CD8-positive, alpha-beta memory T cell (primary cell): ENCODE measurements at regions not wholly inside any gene's neighbourhood (a gene's known extent, or its start where the extent isn't known, plus 50 kb on each side); places are given as distances from the start of the nearest gene placed in this dataset.
"Not testable (repeated sequence)": the region's sequence is repeated elsewhere in the genome, so short reads cannot be mapped to it uniquely, and the experiment has no call there.

Experiments used
- CTCF ChIA-PET: fragments of 350-600 bp; sonication (Branson Sonifier 250); formaldehyde crosslinking; loops from one replicate; lab custom pipeline; 2021; ENCODE audit warnings: antibody characterized with exemption; lab: Charles Lee
- POLR2A ChIA-PET: fragments of 350-600 bp; sonication (Branson Sonifier 250); formaldehyde crosslinking; loops from one replicate; lab custom pipeline; 2021; ENCODE audit warnings: antibody characterized with exemption; lab: Charles Lee
- DNase-seq, 5 donors: peaks; one replicate each; pipeline versions ENCODE4 v3.0.0 to v3.0.0-alpha.2; 2020 to 2022; ENCODE audit warnings: mixed read lengths in 1 of 5
- H3K27ac ChIP-seq: one replicate; pipeline ENCODE4 v1.7.0; 2013; ENCODE audit warnings: low read depth, mild to moderate bottlenecking, low read length, moderate library complexity
- H3K27me3 ChIP-seq: 2 replicates; pipeline ENCODE4 v1.7.0; 2013; ENCODE audit warnings: low read length, mild to moderate bottlenecking; ENCODE audit not compliant: insufficient read depth, poor library complexity, severe bottlenecking
- H3K36me3 ChIP-seq: 2 replicates; pipeline ENCODE4 v1.7.0; 2013; ENCODE audit warnings: mild to moderate bottlenecking, low read length, moderate library complexity; ENCODE audit not compliant: insufficient read depth
- H3K4me1 ChIP-seq: 2 replicates; pipeline ENCODE4 v1.7.0; 2013; ENCODE audit warnings: mild to moderate bottlenecking, low read length, moderate library complexity; ENCODE audit not compliant: insufficient read depth
- H3K4me3 ChIP-seq: 2 replicates; pipeline ENCODE4 v1.7.0; 2013; ENCODE audit warnings: mild to moderate bottlenecking, low read length
- H3K9me3 ChIP-seq: 2 replicates; pipeline ENCODE4 v1.7.0; 2013; ENCODE audit warnings: mild to moderate bottlenecking, low read length
- H3K27ac Mint-ChIP-seq, 8 donors: one replicate each; pipeline ENCODE4 v1.8.0; 2020 to 2021; ENCODE audit warnings: mixed read lengths in 8 of 8, mild to moderate bottlenecking in 6 of 8, inconsistent platforms in 3 of 8, moderate library complexity in 3 of 8
- H3K27me3 Mint-ChIP-seq, 2 donors: one replicate each; pipeline ENCODE4 v1.8.0; 2020 to 2021; ENCODE audit warnings: mixed read lengths in 2 of 2, mild to moderate bottlenecking in 1 of 2, moderate library complexity in 1 of 2
- H3K36me3 Mint-ChIP-seq, 3 donors: one replicate each; pipeline ENCODE4 v1.8.0; 2020 to 2021; ENCODE audit warnings: mixed read lengths in 3 of 3, inconsistent platforms in 1 of 3, mild to moderate bottlenecking in 1 of 3
- H3K4me1 Mint-ChIP-seq, 3 donors: one replicate each; pipeline ENCODE4 v1.8.0; 2020 to 2021; ENCODE audit warnings: mixed read lengths in 3 of 3, inconsistent platforms in 1 of 3, mild to moderate bottlenecking in 1 of 3
- H3K4me3 Mint-ChIP-seq, 7 donors: one replicate each; pipeline ENCODE4 v1.8.0; 2020 to 2021; ENCODE audit warnings: mixed read lengths in 7 of 7, mild to moderate bottlenecking in 6 of 7, moderate library complexity in 4 of 7, inconsistent platforms in 2 of 7
- H3K9me3 Mint-ChIP-seq, 5 donors: one replicate each; pipeline ENCODE4 v1.8.0; 2020 to 2022; ENCODE audit warnings: mixed read lengths in 5 of 5, mild to moderate bottlenecking in 3 of 5, moderate library complexity in 2 of 5, inconsistent platforms in 1 of 5

- Mint-ChIP-seq H3K36me3 (peaks cover 0 to 4% (median 0%) of the 10 kb centered on the region in 3 donors), H3K27ac (no peak overlapping the region), H3K4me3 (no peak overlapping the region), H3K9me3 (peaks cover 0 to 15% (median 4%) of the 10 kb centered on the region in 5 donors), H3K4me1 (no peaks in the 10 kb centered on the region), H3K27me3 (no peaks in the 10 kb centered on the region)
- DNase-seq, result no peak
- no peaks in the 10 kb centered on the region for H3K4me1 ChIP-seq
- no peaks in the 10 kb centered on the region for H3K36me3 ChIP-seq
- H3K9me3 ChIP-seq, result no peaks in the 10 kb centered on the region
- H3K27me3 ChIP-seq, result no peaks in the 10 kb centered on the region
- CTCF ChIA-PET, result no interaction called here
- POLR2A ChIA-PET, result no interaction called here
- H3K27ac ChIP-seq, result no peak overlapping the region
- H3K4me3 ChIP-seq, result no peak overlapping the region
These were observed 448.4 kb upstream of the CDH11 start for GRCh38 chr16:65570261-65570660.

- no peaks in the 10 kb centered on the region for H3K4me1 ChIP-seq
- Mint-ChIP-seq H3K4me1 (no peaks in the 10 kb centered on the region), H3K36me3 (no peaks in the 10 kb centered on the region), H3K9me3 (peaks cover 2 to 15% (median 9%) of the 10 kb centered on the region in 5 donors), H3K4me3 (no peak overlapping the region), H3K27me3 (no peaks in the 10 kb centered on the region), H3K27ac (no peak overlapping the region)
- no peaks in the 10 kb centered on the region for H3K27me3 ChIP-seq
- POLR2A ChIA-PET, result no interaction called here
- no peaks in the 10 kb centered on the region for H3K9me3 ChIP-seq
- no peaks in the 10 kb centered on the region for H3K36me3 ChIP-seq
- CTCF ChIA-PET, result no interaction called here
- H3K4me3 ChIP-seq, result no peak overlapping the region
- no peak overlapping the region for H3K27ac ChIP-seq
- no peak for DNase-seq
These were observed 438.0 kb upstream of the CDH11 start for GRCh38 chr16:65559846-65560245.

DNA sequence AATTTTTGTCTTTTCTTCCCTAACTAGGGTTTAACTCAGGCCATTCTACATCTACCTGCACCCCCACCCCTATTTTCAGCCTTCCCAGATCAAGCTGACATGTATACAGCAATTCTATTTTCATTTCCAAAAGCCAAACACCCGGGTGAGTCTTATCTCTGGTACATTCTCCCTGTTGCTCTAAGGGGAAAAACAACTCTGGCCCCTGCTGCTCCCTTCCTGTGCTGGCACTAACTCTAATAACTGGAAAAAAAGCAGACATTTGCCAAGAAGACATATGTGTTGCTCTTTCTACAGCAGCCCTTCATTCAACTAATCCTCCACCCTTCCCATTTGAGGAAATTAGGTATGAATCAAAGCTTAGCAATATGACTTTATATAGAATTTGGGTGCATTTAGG lies 427.8 kb upstream of the CDH11 start:
- H3K4me3 Mint-ChIP-seq, H3K4me3 ChIP-seq, H3K27ac ChIP-seq, DNase-seq, H3K27ac Mint-ChIP-seq, H3K36me3 ChIP-seq, H3K4me1 Mint-ChIP-seq, H3K27me3 ChIP-seq, H3K36me3 Mint-ChIP-seq, H3K27me3 Mint-ChIP-seq, POLR2A ChIA-PET, CTCF ChIA-PET, H3K9me3 ChIP-seq, H3K4me1 ChIP-seq: not testable (repeated sequence)
- H3K9me3 Mint-ChIP-seq, result peaks cover 0 to 24% (median 14%) of the 10 kb centered on the region in 5 donors

DNA sequence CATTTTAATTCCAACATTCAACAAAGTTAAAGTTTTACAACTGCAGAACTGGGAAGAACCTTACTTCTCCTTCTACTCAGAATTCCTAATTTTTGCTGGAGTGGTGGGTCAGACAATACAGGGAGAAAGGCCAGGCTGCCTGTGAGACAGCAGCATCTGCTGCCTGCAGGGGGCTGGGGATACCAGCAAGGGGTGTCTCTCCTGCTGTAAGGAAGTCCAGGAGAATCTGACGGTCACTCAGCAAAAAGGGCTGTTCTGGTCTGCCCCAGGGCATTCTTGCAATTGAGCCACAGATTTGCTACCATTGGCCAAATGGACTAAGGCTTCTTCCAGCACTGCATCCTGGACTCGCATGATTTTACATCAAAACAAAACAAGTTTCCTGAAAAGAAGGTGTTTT lies 426.6 kb upstream of the CDH11 start:
- peaks cover 0 to 3% of the 10 kb centered on the region in 2 donors for H3K27me3 Mint-ChIP-seq
- CTCF ChIA-PET, result no interaction called here
- H3K36me3 ChIP-seq, result no peaks in the 10 kb centered on the region
- H3K27ac ChIP-seq, result no peak overlapping the region
- no peak overlapping the region for H3K27ac Mint-ChIP-seq
- no peaks in the 10 kb centered on the region for H3K4me1 ChIP-seq
- H3K4me1 Mint-ChIP-seq, result no peaks in the 10 kb centered on the region
- no peaks in the 10 kb centered on the region for H3K9me3 ChIP-seq
- no peaks in the 10 kb centered on the region for H3K27me3 ChIP-seq
- H3K4me3 Mint-ChIP-seq, result no peak overlapping the region
- POLR2A ChIA-PET, result no interaction called here
- no peak overlapping the region for H3K4me3 ChIP-seq
- H3K36me3 Mint-ChIP-seq, result no peaks in the 10 kb centered on the region
- DNase-seq, result no peak
- peaks cover 0 to 21% (median 10%) of the 10 kb centered on the region in 5 donors for H3K9me3 Mint-ChIP-seq

- Histone ChIP-seq H3K27me3 (no peaks in the 10 kb centered on the region), H3K36me3 (no peaks in the 10 kb centered on the region), H3K4me1 (no peaks in the 10 kb centered on the region), H3K9me3 (no peaks in the 10 kb centered on the region), H3K27ac (no peak overlapping the region), H3K4me3 (no peak overlapping the region)
- Mint-ChIP-seq H3K4me3 (no peak overlapping the region), H3K27me3 (peaks cover 0 to 3% of the 10 kb centered on the region in 2 donors), H3K4me1 (no peaks in the 10 kb centered on the region), H3K9me3 (peaks cover under 1 to 21% (median 10%) of the 10 kb centered on the region in 5 donors), H3K27ac (no peak overlapping the region), H3K36me3 (no peaks in the 10 kb centered on the region)
- DNase-seq, result no peak
- POLR2A ChIA-PET, result no interaction called here
- CTCF ChIA-PET, result no interaction called here
These were observed 426.0 kb upstream of the CDH11 start for GRCh38 chr16:65547772-65548446.

- no peaks in the 10 kb centered on the region for H3K4me1 Mint-ChIP-seq
- H3K27me3 Mint-ChIP-seq, result peaks cover 0 to 3% of the 10 kb centered on the region in 2 donors
- Histone ChIP-seq H3K36me3 (no peaks in the 10 kb centered on the region), H3K4me3 (no peak overlapping the region), H3K4me1 (no peaks in the 10 kb centered on the region), H3K27me3 (no peaks in the 10 kb centered on the region), H3K27ac (no peak overlapping the region), H3K9me3 (no peaks in the 10 kb centered on the region)
- no peaks in the 10 kb centered on the region for H3K36me3 Mint-ChIP-seq
- H3K9me3 Mint-ChIP-seq, result peaks cover 0 to 24% (median 10%) of the 10 kb centered on the region in 5 donors
- H3K27ac Mint-ChIP-seq, result no peak overlapping the region
- ChIA-PET POLR2A (no interaction called here), CTCF (no interaction called here)
- H3K4me3 Mint-ChIP-seq, result no peak overlapping the region
- no peak for DNase-seq
These were observed 424.5 kb upstream of the CDH11 start for GRCh38 chr16:65546353-65546791.

- Mint-ChIP-seq H3K36me3 (no peaks in the 10 kb centered on the region), H3K27me3 (peaks cover 0 to 2% of the 10 kb centered on the region in 2 donors), H3K9me3 (peaks cover 0 to 26% (median 9%) of the 10 kb centered on the region in 5 donors), H3K4me3 (no peak overlapping the region), H3K4me1 (no peaks in the 10 kb centered on the region), H3K27ac (no peak overlapping the region)
- Histone ChIP-seq H3K27ac (no peak overlapping the region), H3K9me3 (no peaks in the 10 kb centered on the region), H3K36me3 (no peaks in the 10 kb centered on the region), H3K4me3 (no peak overlapping the region), H3K4me1 (no peaks in the 10 kb centered on the region), H3K27me3 (no peaks in the 10 kb centered on the region)
- CTCF ChIA-PET, result no interaction called here
- no peak for DNase-seq
- POLR2A ChIA-PET, result no interaction called here
These were observed 423.6 kb upstream of the CDH11 start for GRCh38 chr16:65545413-65545956.

- no peaks in the 10 kb centered on the region for H3K27me3 ChIP-seq
- no peak for DNase-seq
- no peaks in the 10 kb centered on the region for H3K36me3 Mint-ChIP-seq
- no peaks in the 10 kb centered on the region for H3K4me1 Mint-ChIP-seq
- H3K27me3 Mint-ChIP-seq, result no peaks in the 10 kb centered on the region
- no peak overlapping the region for H3K27ac ChIP-seq
- H3K27ac Mint-ChIP-seq, result no peak overlapping the region
- POLR2A ChIA-PET, result no interaction called here
- H3K4me3 ChIP-seq, result no peak overlapping the region
- H3K9me3 Mint-ChIP-seq, result peaks cover 0 to 23% (median 6%) of the 10 kb centered on the region in 5 donors
- no peaks in the 10 kb centered on the region for H3K9me3 ChIP-seq
- no peaks in the 10 kb centered on the region for H3K36me3 ChIP-seq
- CTCF ChIA-PET, result no interaction called here
- H3K4me3 Mint-ChIP-seq, result no peak overlapping the region
- H3K4me1 ChIP-seq, result no peaks in the 10 kb centered on the region
These were observed 422.2 kb upstream of the CDH11 start for GRCh38 chr16:65543781-65544740.
